DOHH2 (cell line): ENCODE measurements at regions not wholly inside any gene's neighbourhood (a gene's known extent, or its start where the extent isn't known, plus 50 kb on each side); places are given as distances from the start of the nearest gene placed in this dataset.

ENCODE experiments used
- EZH2phosphoT487 ChIP-seq: fragments of 200-600 bp; sonication (generic); IDR thresholded peaks from 2 replicates; pipeline ENCODE4 v1.6.1; 2017; ENCODE audit warnings: borderline replicate concordance, mild to moderate bottlenecking, antibody characterized with exemption, low read length, moderate library complexity, mixed read lengths
- TF ChIP-seq, protein P1 (sequence below): fragments of 200-600 bp; sonication (generic); IDR thresholded peaks from one replicate; pipeline ENCODE4 v1.5.1; 2014; ENCODE audit warnings: antibody characterized with exemption, mild to moderate bottlenecking, low read depth, low read length; ENCODE audit not compliant: poor library complexity, severe bottlenecking

DNA sequence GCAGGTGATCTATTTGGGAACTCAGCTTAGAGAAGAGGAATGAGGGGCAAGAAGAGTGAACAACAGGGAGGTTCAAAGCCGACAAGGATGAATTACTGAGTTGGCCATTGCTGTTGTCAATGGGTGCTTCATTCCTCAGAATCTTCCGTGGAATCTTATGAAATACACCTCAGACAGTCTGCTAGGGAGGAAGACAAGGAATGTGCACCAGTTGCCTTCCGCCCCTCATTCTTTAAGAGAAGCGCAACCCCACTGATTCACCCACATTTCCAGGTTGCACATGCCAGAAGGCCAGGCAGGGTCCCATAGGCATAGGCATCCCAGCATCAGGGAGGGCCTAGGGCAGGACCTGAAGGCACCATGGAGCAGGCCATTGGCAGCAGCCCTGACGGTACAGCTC lies 127.5 kb upstream of the TNFAIP3 start:
- TF ChIP-seq, protein P1, sequence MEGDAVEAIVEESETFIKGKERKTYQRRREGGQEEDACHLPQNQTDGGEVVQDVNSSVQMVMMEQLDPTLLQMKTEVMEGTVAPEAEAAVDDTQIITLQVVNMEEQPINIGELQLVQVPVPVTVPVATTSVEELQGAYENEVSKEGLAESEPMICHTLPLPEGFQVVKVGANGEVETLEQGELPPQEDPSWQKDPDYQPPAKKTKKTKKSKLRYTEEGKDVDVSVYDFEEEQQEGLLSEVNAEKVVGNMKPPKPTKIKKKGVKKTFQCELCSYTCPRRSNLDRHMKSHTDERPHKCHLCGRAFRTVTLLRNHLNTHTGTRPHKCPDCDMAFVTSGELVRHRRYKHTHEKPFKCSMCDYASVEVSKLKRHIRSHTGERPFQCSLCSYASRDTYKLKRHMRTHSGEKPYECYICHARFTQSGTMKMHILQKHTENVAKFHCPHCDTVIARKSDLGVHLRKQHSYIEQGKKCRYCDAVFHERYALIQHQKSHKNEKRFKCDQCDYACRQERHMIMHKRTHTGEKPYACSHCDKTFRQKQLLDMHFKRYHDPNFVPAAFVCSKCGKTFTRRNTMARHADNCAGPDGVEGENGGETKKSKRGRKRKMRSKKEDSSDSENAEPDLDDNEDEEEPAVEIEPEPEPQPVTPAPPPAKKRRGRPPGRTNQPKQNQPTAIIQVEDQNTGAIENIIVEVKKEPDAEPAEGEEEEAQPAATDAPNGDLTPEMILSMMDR = no peak
- no peak for TF ChIP-seq EZH2phosphoT487
